ENCODE measurements at regions not wholly inside any gene's neighbourhood (a gene's known extent, or its start where the extent isn't known, plus 50 kb on each side); places are given as distances from the start of the nearest gene placed in this dataset.

GRCh38 chr5:120873083-120873482 lies 409.0 kb downstream of the PRR16 start:
- Histone ChIP-seq H3K27me3 (no peaks in the 10 kb centered on the region), H3K36me3 (no peaks in the 10 kb centered on the region), H3K4me3 (replicated peaks in 1 of 3) (no peak overlapping the region), H3K4me1 (no peaks in the 10 kb centered on the region), H3K9me3 (no peaks in the 10 kb centered on the region), H3K27ac (no peak overlapping the region)
- TF ChIP-seq CTCF (IDR thresholded peaks at IDR 0.05) = no peak
- TF ChIP-seq POLR2A (IDR thresholded peaks at IDR 0.05) = no peak
- no peak for DNase-seq
- intact Hi-C loops (cut with DNase I) = no loop called here
- WGBS, 2 donors = 86 to 93% methylated on average over 1 of the region's 1 CpG

GRCh38 chr5:120874081-120874862 lies 410.2 kb downstream of the PRR16 start:
- Histone ChIP-seq H3K4me1 (no peaks in the 10 kb centered on the region), H3K27me3 (no peaks in the 10 kb centered on the region), H3K9me3 (no peaks in the 10 kb centered on the region), H3K36me3 (no peaks in the 10 kb centered on the region), H3K27ac (no peak overlapping the region), H3K4me3 (replicated peaks in 1 of 3) (no peak overlapping the region)
- TF ChIP-seq CTCF (IDR thresholded peaks at IDR 0.05) (no peak), POLR2A (IDR thresholded peaks at IDR 0.05) (no peak)
- DNase-seq = no peak
- intact Hi-C loops (cut with DNase I) = no loop called here

- H3K27me3 ChIP-seq = no peaks in the 10 kb centered on the region
- no peaks in the 10 kb centered on the region for H3K4me1 ChIP-seq
- intact Hi-C loops (cut with DNase I) = no loop called here
- H3K4me3 ChIP-seq (replicated peaks in 1 of 3) = no peak overlapping the region
- no peak overlapping the region for H3K27ac ChIP-seq
- TF ChIP-seq CTCF (IDR thresholded peaks at IDR 0.05) = no peak
- TF ChIP-seq POLR2A (IDR thresholded peaks at IDR 0.05) = no peak
- WGBS, 2 donors = 87 to 90% methylated on average over 4 of the region's 4 CpGs
- no peaks in the 10 kb centered on the region for H3K36me3 ChIP-seq
- no peak for DNase-seq
- H3K9me3 ChIP-seq = no peaks in the 10 kb centered on the region
These were observed 418.1 kb downstream of the PRR16 start for GRCh38 chr5:120882038-120882775.

- no peak for DNase-seq
- Histone ChIP-seq H3K27me3 (no peaks in the 10 kb centered on the region), H3K27ac (no peak overlapping the region), H3K36me3 (no peaks in the 10 kb centered on the region), H3K4me3 (replicated peaks in 1 of 3) (no peak overlapping the region), H3K4me1 (no peaks in the 10 kb centered on the region), H3K9me3 (no peaks in the 10 kb centered on the region)
- intact Hi-C loops (cut with DNase I) = no loop called here
- 82 to 87% methylated on average over 7 of the region's 7 CpGs for WGBS, 2 donors
- TF ChIP-seq POLR2A (IDR thresholded peaks at IDR 0.05) = no peak
These were observed 422.3 kb downstream of the PRR16 start for GRCh38 chr5:120886351-120886860.

- intact Hi-C loops (cut with DNase I) = no loop called here
- Histone ChIP-seq H3K4me3 (replicated peaks in 1 of 3) (no peak overlapping the region), H3K36me3 (no peaks in the 10 kb centered on the region), H3K4me1 (no peaks in the 10 kb centered on the region), H3K27me3 (no peaks in the 10 kb centered on the region), H3K9me3 (no peaks in the 10 kb centered on the region), H3K27ac (no peak overlapping the region)
- TF ChIP-seq CTCF (IDR thresholded peaks at IDR 0.05) (no peak), POLR2A (IDR thresholded peaks at IDR 0.05) (no peak)
- 33 to 45% methylated on average over 2 of the region's 2 CpGs for WGBS, 2 donors
- no peak for DNase-seq
These were observed 431.6 kb downstream of the PRR16 start for GRCh38 chr5:120895660-120896059.

Measured in thyroid gland (tissue), 4 donors.